ENCODE measurements at regions not wholly inside any gene's neighbourhood (a gene's known extent, or its start where the extent isn't known, plus 50 kb on each side); places are given as distances from the start of the nearest gene placed in this dataset.

DNA sequence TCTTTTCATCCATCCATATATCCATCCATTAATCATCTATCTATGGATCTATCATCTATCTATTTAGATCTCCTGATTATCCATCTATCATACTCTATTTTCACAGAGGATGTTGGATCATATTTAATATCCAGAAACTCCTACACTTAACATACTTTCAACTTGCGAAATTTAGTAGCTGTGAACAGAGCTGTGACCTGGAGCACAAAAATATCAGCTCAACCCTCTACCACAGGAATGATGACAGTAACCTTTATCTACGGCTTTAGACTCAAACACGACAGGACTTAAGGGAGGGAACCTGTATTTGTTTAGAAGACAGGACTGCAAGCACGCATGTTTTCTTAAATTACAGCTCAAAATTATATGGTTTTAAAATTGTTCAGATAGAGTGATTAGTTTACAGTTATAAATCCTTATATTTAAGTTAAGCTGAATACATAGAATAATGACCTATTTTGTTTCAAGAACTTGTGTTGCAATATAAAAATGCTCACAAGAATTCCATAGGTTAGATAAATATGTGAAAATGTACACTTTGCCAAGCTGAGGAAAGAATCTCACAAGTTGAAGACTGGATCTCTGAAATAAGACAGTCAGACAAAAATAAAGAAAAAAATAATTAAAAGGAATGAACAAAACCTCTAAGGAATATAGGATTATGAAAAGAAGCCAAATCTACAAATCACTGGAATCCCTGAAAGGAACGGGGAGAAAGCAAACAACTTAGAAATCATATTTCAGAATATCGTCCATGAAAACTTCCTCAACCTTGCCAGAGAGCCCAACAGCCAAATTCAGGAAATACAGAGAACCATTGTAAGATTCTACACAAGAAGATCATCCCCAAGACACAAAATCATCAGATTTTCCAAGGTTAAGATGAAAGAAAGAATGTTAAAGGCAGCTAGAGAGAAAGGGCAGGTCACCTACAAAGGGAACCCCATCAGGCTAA is 142.0 kb downstream of the COL6A3 start:
- no peak for TF ChIP-seq EGR1 (IDR thresholded peaks at IDR 0.05)
- TF ChIP-seq TAF1 (IDR thresholded peaks at IDR 0.05; ENCODE audit: low read depth): no peak
- TF ChIP-seq CREB1 (IDR thresholded peaks at IDR 0.05; ENCODE audit: low read depth): no peak
- TF ChIP-seq EP300 (IDR thresholded peaks at IDR 0.05; ENCODE audit: borderline replicate concordance): no peak
- TF ChIP-seq, protein P1, sequence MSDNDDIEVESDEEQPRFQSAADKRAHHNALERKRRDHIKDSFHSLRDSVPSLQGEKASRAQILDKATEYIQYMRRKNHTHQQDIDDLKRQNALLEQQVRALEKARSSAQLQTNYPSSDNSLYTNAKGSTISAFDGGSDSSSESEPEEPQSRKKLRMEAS (IDR thresholded peaks at IDR 0.05): no peak
- TF ChIP-seq TEAD4 (IDR thresholded peaks at IDR 0.05): no peak
- TF ChIP-seq YY1 (IDR thresholded peaks at IDR 0.05; ENCODE audit: low read depth): no peak
- no peak for TF ChIP-seq TCF12 (IDR thresholded peaks at IDR 0.05; ENCODE audit: low read depth)
- TF ChIP-seq REST (IDR thresholded peaks at IDR 0.05; ENCODE audit: low read depth): no peak
- TF ChIP-seq, protein P2, sequence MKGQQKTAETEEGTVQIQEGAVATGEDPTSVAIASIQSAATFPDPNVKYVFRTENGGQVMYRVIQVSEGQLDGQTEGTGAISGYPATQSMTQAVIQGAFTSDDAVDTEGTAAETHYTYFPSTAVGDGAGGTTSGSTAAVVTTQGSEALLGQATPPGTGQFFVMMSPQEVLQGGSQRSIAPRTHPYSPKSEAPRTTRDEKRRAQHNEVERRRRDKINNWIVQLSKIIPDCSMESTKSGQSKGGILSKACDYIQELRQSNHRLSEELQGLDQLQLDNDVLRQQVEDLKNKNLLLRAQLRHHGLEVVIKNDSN (IDR thresholded peaks at IDR 0.05): no peak
- TF ChIP-seq RAD21 (IDR thresholded peaks at IDR 0.05; ENCODE audit: low read depth): no peak
- TF ChIP-seq NFIC (IDR thresholded peaks at IDR 0.05): no peak
